GM19463 (cell line): ENCODE measurements at regions not wholly inside any gene's neighbourhood (a gene's known extent, or its start where the extent isn't known, plus 50 kb on each side); places are given as distances from the start of the nearest gene placed in this dataset.

Source experiments
- ATAC-seq: cut with Tn5 transposase; IDR thresholded peaks from one replicate; pipeline ENCODE4 v1.9.1; 2021; ENCODE audit warnings: mild to moderate bottlenecking, moderate library complexity; ENCODE audit not compliant: unreplicated experiment

DNA sequence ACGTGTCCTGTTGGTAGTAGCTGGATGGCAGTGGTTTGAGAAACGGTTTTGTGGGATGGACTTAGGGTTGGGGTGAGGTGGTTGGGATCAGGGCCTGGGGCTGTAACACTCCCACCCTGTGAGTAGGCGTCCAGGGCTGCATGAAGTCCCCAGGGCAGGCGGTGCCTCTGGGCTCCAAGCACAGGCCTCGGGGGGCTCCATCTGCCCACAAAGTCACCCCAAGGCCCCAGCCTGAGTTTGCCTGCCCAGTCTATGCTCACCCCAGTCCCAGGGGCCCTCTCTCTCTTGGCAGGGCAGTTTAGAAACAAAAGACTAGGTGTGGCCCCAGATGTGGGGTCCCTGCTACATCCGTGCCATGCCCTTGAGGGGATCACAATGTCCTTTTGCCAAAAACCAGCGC, 86.9 kb upstream of the PRR23E start:
- ATAC-seq = no peak

DNA sequence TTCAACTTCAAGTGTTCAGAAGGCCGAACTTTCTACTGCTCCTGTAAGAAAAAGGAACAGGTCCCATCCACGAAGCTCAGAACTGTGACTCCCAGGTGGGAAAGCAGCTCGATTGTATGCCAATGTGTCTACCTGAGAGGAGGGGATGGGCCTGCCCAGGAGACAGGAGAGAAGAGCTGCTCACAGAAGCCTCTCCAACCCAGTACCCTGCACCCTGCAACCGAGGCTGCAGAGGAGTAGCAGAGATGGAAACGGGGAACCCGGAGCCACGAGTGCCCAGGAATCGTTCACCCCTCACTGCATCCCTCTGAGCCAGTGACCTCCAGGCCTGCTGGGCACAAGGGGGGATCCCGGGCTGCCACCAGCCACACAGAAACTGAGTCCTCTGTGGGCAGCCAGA, 86.5 kb upstream of the PRR23E start:
- ATAC-seq = no peak

DNA sequence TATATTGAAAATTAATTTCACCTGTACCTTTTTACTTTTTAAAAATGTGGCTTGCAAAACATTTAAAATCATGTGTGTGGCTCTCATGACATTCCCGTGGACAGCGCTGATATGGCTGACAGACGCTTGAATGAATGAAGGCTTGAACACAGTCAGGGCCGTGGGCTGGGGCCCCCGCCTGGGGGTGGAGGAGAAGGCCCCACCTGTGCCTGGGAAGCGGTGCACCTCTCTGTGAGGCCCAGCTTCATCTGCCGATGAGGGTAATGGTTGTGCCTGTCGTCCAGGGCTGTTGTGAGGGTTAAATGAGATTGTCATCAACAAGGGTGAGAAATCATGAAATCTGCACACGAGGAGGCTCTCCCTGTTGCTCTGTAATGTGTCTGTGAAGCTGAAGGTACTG, 85.9 kb upstream of the PRR23E start:
- ATAC-seq = no peak

DNA sequence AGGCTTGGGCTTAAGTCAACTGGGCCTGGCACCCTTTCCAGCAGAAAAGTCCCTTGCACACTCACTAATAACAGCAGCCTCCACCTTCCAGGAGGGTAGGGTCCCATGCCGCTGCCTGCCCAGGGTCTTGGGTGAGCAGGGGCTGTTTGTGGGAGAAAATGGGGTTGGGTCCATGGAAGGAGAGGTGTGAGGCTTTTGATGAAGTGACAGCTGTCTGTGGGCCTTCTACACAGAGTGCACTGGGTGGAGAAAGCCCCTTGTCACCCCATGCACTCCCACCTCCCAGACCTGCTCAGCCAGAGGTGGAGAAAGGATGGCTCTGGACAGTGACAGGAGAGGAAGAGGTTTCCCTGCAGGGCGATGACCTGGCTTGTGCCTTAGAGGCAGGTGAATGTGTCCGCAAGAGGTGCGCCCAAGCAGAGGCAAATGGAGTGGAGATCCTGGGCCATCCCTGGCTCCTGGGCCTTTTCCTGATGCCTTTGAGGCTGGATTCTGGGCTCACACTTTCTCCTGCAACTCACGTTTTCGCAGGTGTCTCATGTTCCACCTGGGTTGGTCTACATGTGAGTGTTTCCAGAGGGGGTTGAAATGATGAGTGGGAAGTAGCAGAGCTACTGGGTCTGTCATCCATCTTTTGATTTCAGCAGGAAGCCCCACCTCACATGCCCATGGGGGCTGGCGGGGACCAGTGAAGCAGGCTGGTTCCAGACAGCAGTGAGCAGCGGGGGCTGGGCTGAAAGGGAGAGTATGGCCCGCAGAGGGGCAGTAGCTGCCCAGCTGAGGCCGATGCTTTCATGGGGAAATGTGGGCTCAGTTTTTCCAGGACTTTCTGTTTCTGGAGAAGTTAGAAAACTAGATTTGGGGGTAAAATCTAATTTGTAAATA, 85.2 kb upstream of the PRR23E start:
- ATAC-seq = no peak

DNA sequence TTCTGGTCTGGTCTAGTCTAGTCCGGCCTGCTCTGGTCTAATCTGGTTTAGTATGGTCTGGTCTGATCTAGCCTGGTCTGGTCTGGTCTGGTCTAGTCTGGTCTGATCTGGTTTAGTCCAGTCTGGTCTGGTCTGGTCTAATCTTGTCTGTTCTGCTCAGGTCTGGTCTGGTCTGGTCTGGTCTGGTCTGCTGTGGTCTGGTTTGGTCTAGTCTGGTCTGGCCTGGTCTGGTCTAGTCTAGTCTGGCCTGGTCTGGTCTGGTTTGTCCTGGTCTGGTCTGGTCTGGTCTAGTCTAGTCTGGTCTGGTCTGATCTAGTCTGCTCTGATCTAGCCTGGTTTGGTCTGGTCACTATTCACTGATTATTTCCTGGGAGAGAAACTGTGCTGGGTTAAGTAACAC, 84.1 kb upstream of the PRR23E start:
- no peak for ATAC-seq

DNA sequence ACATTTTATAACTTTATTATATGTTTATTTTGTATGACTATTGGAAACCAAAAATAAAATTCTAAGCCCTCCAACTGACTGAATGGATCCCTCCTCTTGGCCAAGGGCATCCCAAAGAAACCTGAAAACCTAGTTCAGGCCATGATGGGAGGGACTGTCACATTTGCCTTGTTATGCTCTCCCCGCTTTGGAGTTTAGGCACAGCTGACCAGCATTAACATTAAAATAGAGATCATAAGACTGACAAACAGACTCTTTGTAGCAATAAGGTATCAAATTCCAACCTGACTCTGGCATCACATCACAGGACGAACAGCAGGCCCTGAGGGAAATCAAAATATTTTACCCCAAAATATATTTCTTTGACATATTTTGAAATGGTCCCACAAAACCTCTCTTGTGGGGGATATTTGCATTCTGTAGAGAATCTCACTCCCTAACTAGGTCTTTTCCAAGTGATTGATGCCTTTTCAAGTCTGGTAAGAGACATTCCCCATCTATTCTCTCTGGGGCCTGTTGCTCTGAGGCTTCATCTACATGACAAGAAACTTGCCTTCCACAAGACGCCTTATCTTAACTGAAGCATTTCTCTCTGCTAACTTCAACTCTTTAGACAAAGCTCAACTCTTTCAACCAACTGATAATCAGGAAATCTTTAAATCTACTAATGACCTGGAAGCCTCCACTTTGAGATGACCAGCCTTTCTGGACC, 81.8 kb upstream of the PRR23E start:
- ATAC-seq = no peak

DNA sequence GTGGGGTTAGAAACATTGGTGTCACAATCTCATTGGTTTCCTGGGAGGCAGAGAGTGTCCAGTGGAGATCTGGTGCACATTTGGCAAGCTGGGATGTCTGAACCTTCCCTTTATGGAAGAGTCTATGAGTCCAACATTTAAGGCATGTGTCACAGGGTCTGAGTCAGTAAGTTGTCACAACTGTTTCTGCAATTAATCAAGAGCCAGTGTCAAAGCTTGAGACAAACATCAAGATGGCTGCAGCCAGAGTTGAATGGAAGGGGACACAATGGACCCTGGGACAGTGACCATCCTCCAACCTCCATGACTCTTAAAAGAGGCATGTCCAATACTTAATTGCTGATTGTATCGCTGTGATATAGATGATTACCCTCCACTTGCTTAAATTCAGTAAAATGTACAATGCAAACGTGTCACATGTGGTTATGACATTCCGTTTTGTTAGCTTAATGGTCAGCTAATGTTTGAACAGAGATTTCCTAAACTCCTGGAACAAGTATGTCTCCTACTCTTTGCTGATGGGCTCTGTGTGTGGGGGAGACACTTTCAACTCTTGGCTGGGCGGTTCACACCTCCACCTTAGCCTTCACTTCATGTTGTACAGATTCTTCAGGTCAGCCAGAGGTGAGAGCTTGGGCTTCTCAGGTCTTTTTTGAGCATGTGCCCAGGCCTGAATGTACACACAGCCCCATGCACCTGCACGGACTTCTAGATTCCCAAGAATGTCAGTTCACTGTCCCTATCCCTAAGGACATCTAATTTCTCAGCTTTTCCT, 79.9 kb upstream of the PRR23E start:
- ATAC-seq = no peak

DNA sequence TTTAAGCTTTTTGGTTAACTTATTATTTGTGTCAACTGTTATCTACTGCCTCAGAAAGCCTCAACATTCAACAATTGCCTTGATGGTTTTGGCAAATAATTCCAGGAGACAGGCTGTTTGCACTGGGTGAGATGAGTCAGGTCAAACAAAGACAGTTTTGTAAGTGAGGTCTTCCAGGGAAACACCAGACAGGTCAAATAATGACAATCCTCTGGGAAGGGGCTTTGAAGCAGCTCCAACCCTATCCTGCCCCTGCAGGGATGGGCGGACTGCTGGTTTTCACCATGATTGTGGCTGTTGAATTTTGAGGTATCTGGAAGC, 79.4 kb upstream of the PRR23E start:
- ATAC-seq = no peak

DNA sequence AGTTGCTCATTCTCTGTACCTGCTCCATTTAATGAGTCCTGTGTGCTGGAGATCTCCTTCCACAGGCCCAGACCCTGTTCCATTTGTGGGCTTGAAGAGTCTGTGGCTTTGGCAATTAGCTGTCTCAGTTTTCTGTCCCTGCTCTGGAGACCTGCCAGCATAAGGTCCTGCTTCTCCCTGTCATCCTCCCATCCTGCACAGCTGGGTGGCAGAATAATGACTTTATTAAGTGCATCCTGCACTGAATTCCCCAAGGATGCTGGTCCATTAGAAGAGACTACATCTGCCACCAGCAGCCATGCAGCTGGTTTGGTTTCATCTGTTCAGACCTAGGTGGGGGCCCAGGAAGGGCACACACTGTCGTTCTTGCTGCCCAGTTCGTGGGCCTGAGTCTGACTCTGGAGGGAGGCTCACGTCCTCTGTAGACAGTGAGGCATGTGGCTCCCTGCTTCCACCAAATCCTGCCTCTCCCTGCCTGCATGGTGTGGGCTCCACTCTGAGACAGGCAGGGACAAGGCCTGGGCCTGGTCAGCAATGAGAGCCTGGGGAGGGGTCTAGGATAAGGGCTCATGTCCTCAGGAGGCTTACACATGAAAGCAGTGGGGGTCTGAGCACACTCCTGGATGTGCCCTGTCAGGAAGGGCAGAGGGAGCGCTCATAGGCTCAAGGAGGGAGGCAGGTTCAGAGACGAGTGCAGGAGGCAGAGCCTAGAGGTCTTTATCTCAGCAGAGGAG, 78.4 kb upstream of the PRR23E start:
- ATAC-seq = no peak

DNA sequence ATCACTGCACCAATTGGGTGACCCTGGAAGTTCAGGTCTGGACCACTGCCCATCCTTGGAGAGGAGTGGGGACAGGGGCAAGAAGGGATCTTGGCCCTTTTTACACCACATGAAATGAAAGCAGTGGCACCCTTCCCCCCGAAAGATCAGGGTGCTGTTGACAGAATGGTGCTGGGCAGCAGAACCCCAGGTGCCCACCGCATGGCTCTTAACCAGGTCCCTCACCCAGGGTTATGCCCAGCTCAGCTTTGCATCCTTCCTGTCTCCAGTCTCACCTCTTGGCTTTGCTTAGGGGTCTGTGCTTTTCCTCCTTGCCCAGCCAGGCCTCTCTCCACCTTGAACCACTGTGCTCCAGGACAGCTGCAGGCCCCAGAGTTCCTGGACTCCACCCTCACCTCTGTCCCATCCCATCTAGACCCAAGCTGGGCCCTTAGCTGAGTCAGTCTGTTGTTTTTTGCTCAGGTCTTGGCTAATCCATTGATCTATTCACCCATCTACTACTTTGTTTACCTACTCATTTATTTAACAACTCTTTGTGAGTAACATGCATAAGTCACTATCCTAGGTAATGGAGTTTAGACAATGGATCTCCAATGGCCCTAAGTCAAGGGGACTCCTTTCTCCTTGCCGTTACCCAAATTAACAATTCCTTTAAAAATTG, 77.1 kb upstream of the PRR23E start:
- ATAC-seq = no peak

DNA sequence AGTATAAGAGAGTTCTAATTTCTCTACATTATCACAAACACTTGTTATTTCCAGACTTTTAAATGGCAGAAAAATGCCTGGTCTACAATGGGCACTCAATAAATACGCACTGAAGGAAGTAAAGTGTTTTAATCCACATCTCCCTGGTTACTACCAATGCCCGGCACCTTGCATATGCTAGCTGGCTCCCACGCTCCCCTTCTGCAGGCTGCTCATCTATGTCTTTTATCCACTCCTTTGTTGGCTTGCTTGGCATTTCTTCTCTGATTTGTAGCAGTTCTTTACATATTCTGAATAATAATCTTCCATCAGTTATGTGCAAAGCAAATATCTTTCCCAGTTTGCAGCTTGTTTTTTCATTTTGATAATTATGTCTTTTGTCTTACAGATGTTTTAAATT, 74.6 kb upstream of the PRR23E start:
- no peak for ATAC-seq

DNA sequence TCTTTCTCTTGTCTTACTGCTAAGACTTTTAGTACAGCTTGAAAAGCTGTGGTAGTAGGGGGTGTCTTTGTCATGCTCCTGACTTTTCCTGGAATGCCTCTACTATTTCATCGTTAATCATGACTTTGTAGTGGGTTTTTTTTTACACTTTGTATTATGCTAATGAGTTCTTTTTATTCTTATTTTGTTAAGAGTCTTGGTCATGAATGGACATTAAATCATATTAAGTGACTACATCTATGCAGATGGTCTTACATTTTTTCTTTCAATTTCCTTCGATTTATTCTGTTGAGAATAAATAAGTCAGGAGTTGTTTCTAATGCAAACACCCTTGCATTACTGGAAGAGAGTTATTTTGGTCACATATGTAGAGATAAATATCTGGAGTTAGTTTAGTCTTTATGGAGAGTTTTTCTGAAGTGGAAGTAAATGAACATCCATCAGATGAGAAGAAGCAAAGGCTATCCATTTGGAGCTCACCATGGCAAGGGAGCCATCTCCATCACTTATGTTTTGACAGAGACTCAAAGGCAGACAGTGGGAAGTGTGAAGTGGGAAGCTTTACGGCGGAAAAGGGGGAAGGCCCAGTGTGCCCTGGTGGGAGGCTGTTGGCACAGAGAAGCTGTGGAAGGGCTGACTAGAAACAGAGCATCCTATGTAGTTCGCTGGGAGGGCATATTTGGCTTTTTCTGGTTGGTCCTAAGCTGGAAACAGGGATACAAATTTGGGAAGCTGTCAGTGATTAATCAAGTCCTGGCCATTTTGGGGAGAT, 73.1 kb upstream of the PRR23E start:
- no peak for ATAC-seq

DNA sequence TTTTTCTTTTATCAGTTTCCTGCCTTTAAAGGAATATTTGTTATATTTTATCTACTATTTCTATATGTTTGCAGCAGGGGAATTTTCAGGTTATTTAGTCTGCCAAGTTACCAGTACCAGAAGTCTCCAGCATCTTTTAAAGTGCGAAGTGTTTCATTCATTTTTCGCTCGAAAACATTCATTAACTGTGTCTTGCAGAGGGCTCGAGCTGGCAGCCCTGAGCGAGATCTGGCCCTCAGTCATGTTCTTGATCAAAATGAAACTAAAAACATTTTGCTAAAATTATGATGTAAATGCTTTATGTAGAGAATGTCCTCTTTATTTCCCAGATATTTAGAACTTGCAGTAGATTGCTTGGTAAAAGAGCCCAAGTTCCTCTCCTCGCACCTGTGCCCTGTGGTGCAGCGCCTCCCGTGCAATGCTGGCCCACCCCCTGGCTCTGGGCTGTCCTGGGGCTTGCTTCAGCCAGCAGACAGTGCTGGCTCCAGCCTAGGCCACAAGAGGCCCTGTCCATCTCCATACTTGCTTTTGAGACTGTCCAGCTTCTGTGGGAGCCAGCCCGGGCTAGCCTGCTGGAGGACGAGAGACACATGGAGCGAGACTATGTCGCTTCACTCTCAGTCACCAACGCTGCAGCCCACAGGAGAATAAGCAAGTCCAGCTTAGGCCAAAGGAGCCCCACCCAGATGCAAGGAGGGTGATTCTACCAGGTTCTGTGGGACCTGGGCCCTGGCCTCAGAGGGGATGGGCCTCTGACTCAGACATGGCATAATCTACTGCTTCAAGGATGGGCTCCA, 71.9 kb upstream of the PRR23E start:
- no peak for ATAC-seq

DNA sequence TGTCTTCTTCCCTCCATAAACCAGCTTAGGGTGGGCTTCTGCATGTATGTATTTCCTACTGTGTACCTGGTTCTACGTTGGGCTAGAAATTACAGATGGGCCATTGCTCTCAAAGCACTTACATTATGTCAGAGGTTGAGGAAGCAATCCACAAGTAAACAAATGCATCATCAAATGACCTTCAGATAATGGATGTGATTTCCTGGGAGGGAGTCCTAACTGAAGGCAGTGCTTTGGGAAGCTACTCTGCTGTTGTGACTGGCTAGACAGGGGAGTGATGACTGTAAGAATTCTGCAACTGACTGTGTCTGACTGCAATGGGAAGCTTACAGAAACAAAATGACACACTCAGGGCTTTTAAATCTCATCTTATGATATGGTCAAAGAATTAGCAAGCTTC, 71.0 kb upstream of the PRR23E start:
- ATAC-seq = no peak

DNA sequence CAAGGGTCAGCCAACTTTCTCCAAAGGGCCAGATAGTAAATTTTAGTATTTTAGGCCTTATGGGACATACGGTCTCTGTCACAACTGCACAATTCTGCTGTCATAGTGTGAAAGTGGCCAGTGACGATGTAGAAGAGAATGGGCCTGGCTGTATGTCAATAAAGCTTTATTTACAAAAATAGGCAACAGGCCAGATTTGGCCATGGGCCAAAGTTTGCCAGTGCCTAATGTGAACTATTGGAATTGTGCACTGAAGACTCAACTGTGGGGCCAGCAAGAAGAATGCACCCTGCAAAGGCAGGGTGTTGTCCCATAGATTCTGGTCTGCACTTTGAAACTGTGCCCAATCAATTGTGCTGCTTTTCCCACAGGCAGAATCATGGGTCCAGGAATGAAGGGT, 69.4 kb upstream of the PRR23E start:
- no peak for ATAC-seq

DNA sequence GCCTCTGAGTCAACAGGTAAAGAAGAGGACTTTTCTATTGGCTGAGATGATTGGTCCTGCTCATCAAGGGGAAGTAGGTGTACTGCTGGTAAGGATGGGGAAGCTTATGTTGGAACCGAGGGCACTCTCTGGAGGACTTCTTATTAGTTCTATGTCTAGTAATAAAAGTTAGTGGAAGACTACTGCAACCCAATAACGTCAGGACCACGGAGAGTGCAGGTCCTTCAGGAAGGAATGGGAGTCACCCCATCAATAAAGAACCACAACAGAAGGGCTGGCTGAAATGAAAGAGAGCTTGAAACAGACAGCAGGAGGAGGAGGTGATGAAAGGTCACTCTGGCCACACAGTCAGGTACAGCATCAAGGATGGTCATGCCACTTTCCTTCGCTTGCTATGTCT, 68.8 kb upstream of the PRR23E start:
- no peak for ATAC-seq

DNA sequence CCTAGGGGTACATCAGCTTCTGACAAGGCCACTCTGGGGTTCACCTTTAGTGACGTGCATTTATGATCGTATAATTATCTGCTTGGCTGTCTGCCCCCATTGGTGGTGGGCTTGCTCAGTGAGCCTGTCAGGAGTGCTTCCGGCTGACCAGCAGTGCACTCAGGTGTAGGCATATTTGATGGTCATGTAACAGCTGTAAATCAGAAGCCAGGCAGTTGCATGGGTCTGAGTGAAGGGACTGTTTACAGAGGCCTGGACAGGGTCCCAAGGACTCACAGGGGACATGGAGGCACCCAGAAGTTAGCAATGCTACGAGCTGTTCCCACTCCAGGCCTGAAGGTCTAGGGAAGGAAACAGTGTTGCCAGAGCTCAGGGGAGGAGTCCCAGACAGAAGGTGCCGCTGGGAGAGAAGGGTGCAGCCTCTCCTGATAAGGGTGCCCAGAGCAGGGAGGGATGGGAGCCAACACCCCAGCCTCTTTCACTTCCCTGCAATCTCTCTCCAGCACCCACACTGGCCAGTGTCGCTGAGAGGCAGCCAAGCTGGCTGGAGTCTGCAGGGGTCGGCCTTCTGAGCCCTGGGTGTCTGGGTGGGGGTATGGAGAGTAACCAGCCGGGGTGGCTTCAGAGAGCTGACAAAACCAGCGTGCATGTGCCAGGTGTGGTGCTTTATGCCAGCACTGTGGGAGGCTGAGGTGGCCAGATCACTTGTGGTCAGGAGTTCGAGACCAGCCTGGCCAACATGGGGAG, 61.3 kb upstream of the PRR23E start:
- ATAC-seq = no peak

DNA sequence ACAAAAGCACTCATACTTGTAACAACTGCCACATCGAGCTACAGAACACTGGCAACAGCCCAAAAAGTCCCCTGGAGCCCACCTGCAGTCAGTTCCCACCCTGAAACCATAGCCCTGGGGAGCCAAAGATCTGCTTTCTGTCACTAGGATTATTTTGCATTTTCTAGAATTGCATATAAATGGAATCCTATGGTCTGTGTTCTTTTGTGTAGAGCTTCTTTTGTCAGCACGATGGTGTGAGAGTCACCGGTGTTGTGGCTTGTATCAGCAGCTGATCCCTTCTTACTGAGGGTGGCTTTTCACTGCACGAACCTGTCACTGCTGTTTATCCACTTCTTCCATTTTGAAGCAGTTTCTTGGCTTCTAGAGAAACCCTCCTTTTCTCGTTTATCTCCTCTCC, 60.1 kb upstream of the PRR23E start:
- no peak for ATAC-seq
